ENCODE measurements at regions not wholly inside any gene's neighbourhood (a gene's known extent, or its start where the extent isn't known, plus 50 kb on each side); places are given as distances from the start of the nearest gene placed in this dataset.
"Not testable (repeated sequence)": the region's sequence is repeated elsewhere in the genome, so short reads cannot be mapped to it uniquely, and the experiment has no call there.

GRCh38 chr20:29427201-29428060 lies 1830.0 kb upstream of the DEFB115 start:
- no peak for DNase-seq

- no peak for DNase-seq
Observed at GRCh38 chr20:29430531-29430930, 1826.9 kb upstream of the DEFB115 start.

DNA sequence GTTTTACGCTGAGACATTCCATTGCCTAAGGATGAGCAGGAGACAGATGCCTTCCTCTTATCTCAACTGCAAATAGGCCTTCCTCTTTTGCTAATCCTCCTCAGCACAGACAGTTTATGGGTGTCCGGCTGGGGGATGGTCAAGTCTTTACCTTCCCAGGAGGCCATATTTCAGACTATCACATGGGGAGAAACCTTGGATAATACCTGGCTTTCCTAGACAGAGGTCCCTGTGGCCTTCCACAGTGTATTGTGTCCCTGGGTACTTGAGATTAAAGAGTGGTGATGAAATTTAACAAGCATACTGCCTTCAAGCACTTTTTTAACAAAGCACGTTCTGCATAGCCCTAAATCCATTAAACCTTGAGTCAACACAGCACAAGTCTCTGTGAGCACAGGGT lies 1816.7 kb upstream of the DEFB115 start:
- not testable (repeated sequence) for DNase-seq

GRCh38 chr20:29443206-29443781 lies 1814.2 kb upstream of the DEFB115 start:
- DNase-seq = peak; percentile 37

DNA sequence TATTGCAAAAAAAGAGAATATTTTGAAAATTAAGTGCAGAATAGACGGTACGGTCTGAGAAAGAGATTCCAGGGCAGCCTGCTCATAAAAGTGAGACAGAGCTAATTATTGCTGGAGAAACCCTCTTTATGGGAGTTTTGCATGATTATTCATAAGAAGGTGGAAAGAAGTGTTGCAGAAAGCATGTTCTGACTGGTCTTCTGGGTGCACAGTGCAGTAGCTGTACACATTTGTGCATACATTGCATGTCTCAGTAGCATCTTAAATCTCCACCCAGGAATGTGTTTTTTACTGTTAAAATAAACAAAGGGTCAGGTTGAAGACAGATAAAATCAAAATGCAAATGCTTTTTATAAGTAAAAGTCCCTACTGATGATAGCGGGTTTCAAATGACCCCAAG lies 1813.6 kb upstream of the DEFB115 start:
- no peak for DNase-seq

- DNase-seq = peak; percentile 8
Observed at GRCh38 chr20:29445050-29445907, 1812.2 kb upstream of the DEFB115 start.

GRCh38 chr20:29447517-29448484 lies 1809.7 kb upstream of the DEFB115 start:
- not testable (repeated sequence) for DNase-seq

DNA sequence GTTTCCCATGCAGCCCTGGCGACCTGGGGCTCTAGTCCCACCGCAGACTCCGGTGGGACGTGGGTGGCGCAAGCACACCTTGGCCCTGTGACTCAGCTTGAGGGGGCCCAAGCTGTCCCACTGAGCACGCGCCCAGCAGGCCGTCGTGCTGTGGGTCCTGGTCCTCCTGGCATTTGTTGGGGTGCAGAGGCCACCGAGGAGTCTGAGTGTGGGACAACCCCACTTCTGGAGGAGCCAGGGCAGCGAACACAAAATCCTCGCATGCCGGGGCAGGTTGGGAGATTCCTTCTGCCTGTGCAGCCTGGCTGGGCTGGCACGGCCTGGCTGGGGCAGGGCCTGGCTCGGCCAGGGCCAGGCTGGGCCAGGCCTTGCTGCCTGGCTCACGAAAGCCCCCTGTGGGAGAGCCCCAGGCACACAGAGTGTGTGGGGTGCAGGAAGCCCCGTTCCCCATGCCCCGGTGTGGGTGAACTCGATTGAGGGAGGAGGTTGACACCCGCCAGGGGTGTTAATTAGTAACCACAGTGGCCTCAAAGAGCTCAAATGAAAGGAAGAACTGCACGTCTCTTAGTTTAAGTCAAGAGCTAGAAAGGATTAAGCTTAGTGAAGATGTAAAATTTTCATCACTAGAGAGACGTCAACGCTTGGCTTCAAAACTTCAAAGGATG lies 1808.5 kb upstream of the DEFB115 start:
- DNase-seq = no peak

GRCh38 chr20:29452186-29452585 lies 1805.3 kb upstream of the DEFB115 start:
- no peak for DNase-seq

DNA sequence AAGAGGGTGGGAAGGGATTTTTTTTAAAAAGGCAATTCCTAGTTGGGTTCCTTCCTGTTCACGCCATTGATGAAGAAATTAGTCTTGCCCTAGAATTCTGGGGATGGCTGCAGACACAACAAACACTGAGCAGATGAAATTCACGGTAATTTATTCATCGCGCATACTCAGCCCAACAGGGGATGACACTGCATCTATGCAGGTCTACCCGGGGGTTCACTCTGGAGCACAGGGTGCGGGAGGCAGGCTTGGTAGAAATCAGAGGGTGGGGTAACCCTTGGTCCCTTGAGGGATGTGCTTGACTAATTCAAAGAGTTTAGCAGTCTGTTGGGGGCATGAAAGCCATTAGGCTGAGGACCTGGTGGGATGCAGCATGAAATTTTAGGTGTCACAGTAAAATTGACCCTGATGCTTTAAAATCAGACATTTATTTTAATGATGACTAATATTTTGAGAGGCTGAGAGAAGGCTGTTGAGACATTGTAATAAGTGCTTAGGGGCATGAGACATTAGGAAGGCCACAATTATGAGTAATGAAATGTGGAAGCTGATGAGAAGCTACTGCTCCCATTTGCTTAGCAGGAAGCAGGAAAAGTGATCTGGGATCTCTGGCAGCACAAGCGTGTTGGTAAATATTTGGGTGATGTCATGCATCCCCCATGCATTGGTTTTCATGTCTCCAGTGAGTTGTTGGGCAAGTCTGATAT lies 1800.3 kb upstream of the DEFB115 start:
- not testable (repeated sequence) for DNase-seq

DNA sequence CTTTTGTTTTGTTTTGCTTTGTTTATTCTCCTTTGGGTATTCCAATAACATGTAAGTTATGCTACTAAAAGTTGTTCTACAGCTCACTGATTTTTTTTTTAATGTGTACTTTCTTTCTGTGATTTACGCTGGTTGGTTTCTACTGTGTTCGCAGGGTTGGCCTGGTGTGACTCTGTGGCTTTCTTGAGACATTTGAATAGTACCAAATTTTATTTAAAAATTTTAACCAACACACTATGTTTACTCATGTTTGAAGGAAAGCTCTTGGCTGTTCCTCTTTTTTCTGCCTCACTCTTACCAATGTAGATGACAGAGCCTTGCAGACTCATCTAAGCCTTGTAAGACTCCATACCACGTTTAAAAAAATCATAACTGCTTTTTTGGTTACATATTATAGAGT lies 1784.9 kb upstream of the DEFB115 start:
- no peak for DNase-seq

DNA sequence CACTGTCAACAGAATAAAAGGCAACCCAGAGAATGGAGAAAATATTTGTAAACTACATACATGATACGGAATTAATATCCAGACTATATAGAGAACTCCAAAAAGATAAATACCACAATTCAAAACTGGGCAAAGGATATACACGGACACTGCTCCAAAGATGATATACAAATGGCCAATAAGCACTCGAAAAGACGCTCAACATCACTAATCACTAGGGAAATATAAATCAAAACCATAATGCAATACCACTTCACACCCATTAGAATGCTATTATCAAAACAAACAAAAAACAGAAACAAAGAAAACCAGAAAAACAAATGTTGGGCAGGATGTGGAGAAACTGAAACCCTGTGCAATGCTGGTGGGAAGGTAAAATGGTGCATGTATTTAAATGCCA lies 1764.6 kb upstream of the DEFB115 start:
- DNase-seq = not testable (repeated sequence)

- DNase-seq = not testable (repeated sequence)
Observed at GRCh38 chr20:29496767-29497166, 1760.7 kb upstream of the DEFB115 start.

DNA sequence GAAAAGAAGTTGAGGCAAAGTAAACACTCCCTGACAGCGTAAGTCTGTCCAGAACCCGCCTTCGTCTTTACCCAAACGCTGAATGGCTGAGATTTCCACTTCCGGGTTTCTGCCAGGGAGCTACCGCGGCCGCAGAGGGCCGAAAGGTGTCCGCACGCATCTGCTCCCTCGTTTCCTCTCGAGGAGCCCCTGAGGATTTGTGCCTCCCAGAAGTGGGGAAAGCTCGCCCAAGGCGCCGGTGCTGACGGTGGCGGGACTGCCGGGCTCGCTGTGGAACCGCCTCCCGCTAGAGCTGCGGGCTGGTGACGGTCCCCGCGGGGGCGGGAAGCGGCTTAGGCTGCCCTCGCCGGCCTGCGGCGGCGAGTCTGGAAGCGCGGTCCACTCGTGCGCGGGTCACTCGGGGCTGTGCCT lies 1760.2 kb upstream of the DEFB115 start:
- no peak for DNase-seq

DNA sequence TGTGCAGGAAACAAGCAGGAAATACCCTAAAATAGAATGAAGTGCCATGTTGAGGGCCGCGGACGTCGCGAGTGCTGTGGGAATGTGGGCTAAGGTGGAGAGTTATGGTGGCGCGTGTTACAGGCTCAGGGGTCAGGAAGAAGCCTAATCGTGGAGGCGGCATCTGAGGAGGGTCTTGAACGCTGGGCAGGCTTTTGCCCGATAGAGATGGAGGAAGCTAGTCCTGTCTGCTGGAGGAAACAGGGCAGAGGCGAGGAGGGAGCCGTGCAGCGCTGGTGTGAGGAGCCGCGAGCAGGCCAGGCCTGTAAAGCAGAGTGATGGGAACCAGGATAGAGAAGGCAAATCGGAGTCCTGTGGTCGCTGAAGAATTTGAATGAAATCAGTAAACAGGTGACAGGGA lies 1759.8 kb upstream of the DEFB115 start:
- DNase-seq = not testable (repeated sequence)

DNA sequence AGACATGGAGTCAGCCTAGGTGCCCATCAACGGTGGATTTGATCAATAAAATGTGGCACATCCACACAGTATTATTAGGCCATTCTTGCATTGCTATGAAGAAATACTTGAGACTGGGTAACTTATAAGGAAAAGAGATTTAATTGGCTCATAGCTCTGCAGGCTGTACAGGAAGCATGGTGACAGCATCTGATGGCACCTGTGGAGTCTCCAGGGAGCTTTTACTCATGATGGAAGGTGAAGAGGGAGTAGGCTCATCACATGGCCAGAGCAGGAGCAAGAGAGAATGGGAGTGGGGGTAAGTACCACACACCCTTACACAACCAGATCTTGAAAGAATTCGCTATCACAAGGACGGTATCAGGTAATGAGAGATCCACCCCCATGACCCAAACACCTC lies 1756.7 kb upstream of the DEFB115 start:
- DNase-seq = not testable (repeated sequence)

DNA sequence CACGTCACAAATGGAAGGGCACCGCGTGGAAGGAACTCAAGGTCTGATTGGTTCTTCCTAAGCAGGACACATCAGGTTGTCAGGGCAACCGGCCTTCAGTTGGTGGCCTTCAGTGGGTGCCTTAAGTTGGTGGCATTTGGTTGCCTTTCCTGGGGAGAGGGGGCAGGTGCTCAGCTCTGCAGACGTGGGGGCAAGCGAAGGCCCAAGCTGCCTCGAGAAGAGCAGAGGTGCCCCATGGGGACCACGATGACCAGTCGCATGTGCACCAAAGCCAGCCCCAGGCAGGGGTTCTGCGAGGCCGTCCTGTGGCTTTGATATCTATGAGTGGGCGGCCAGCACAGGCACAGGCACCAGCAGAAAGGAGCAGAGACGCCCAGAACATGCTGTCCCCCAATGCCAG lies 1742.8 kb upstream of the DEFB115 start:
- not testable (repeated sequence) for DNase-seq

GRCh38 chr20:29516847-29517246 lies 1740.6 kb upstream of the DEFB115 start:
- not testable (repeated sequence) for DNase-seq

DNA sequence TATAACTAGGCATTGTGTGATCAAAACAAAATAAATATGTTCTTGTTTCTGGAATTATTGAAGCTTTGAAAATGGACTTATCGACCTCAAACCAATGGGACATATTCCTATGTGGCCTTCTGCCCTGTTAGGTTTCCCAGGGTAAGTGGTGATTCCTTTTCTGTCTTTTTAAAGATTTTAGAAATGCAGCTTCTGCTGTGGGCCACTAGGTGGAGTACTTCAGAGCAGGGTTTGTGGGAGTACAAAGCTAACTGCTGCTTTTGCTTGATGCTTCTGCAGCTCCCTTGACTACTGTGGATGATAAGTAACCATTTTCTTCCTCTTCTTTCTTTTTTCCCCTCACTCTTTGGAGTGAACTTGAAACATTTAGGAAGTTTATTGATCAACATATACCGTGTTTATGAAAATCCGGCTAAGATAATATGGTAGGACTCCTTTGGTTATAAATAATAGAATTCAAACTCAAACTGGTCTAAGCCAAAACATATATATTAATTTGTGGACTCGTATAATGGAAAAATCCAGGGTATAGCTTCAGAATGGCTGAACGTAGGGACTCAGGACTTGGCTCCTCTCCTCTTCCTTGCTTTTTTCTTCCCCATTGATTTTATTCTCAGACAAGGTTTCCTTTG lies 1737.7 kb upstream of the DEFB115 start:
- not testable (repeated sequence) for DNase-seq

DNA sequence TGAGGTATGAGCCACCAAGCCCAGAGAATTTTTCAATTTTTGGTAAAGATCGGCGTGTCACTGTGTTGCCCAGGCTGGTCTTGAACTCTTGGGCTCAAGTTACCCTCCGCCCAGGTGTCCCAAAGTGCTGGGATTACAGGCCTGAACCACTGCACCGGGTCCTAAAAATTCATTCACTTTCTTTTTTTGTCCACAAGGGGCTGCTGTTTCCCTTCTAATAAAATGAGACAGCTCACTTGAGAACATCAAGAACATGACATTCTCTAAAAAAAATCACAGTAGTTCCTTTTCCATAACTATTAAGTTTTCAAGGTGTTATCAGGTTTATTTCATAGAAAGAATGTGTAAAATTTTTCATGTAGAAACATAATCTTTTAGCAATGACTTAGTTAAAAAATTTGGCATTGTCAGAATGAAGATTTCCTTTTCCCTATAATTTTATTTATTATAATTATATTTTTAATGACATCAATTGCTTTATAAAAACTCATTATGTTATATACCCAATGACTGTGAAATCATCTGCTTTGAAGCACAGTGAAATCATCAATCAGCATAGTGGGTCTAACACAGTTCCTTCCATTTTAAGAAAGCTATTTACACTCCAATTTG lies 1723.8 kb upstream of the DEFB115 start:
- not testable (repeated sequence) for DNase-seq
